NCI-H2196 treated with DMSO at 0.1 percent for 48 hours (cell line): ENCODE measurements at regions not wholly inside any gene's neighbourhood (a gene's known extent, or its start where the extent isn't known, plus 50 kb on each side); places are given as distances from the start of the nearest gene placed in this dataset.

Experiments
- DNase-seq: peaks from one replicate; lab custom pipeline; 2025; ENCODE audit not compliant: unreplicated experiment; lab: John Stamatoyannopoulos, UW

GRCh38 chr17:71302721-71303549 lies 817.9 kb upstream of the SOX9 start:
- no peak for DNase-seq

- no peak for DNase-seq
Observed at GRCh38 chr17:71304498-71305158, 816.2 kb upstream of the SOX9 start.

GRCh38 chr17:71313866-71314265 lies 807.0 kb upstream of the SOX9 start:
- DNase-seq: no peak

- DNase-seq: no peak
Observed at GRCh38 chr17:71315568-71315967, 805.3 kb upstream of the SOX9 start.

- DNase-seq: no peak
Observed at GRCh38 chr17:71316176-71316897, 804.5 kb upstream of the SOX9 start.

GRCh38 chr17:71320009-71320796 lies 800.6 kb upstream of the SOX9 start:
- DNase-seq: no peak

GRCh38 chr17:71325117-71325516 lies 795.7 kb upstream of the SOX9 start:
- no peak for DNase-seq

- no peak for DNase-seq
Observed at GRCh38 chr17:71325886-71326285, 794.9 kb upstream of the SOX9 start.

- no peak for DNase-seq
Observed at GRCh38 chr17:71327376-71328059, 793.3 kb upstream of the SOX9 start.

GRCh38 chr17:71329310-71330098 lies 791.3 kb upstream of the SOX9 start:
- no peak for DNase-seq

- DNase-seq: no peak
Observed at GRCh38 chr17:71330099-71330375, 790.8 kb upstream of the SOX9 start.

- no peak for DNase-seq
Observed at GRCh38 chr17:71331754-71332325, 789.0 kb upstream of the SOX9 start.

- no peak for DNase-seq
Observed at GRCh38 chr17:71334048-71334751, 786.6 kb upstream of the SOX9 start.

GRCh38 chr17:71335212-71335611 lies 785.6 kb upstream of the SOX9 start:
- no peak for DNase-seq

- no peak for DNase-seq
Observed at GRCh38 chr17:71337938-71338337, 782.9 kb upstream of the SOX9 start.

GRCh38 chr17:71338396-71338795 lies 782.4 kb upstream of the SOX9 start:
- DNase-seq: no peak

- DNase-seq: no peak
Observed at GRCh38 chr17:71339206-71339605, 781.6 kb upstream of the SOX9 start.

GRCh38 chr17:71342737-71343136 lies 778.1 kb upstream of the SOX9 start:
- no peak for DNase-seq
